Smooth muscle cell (in vitro differentiated cells): ENCODE measurements at regions not wholly inside any gene's neighbourhood (a gene's known extent, or its start where the extent isn't known, plus 50 kb on each side); places are given as distances from the start of the nearest gene placed in this dataset.

Experiments used
- DNase-seq: peaks from one replicate; lab custom pipeline; 2025; ENCODE audit not compliant: unreplicated experiment; lab: John Stamatoyannopoulos, UW
- H2AFZ ChIP-seq: fragments of 200-600 bp; sonication (generic); 2 replicates; pipeline ENCODE4 v1.6.0; 2016; ENCODE audit warnings: antibody characterized with exemption, low read depth, mild to moderate bottlenecking
- H3F3A ChIP-seq: fragments of 200-600 bp; sonication (generic); 2 replicates; pipeline ENCODE4 v1.6.0; 2017; ENCODE audit warnings: antibody characterized with exemption, low read depth
- H3K27ac ChIP-seq: fragments of 200-600 bp; sonication (generic); 2 replicates; pipeline ENCODE4 v1.5.1; 2016; ENCODE audit warnings: low read depth, mild to moderate bottlenecking
- H3K27me3 ChIP-seq: fragments of 200-600 bp; sonication (generic); 2 replicates; pipeline ENCODE4 v1.6.1; 2016; ENCODE audit warnings: low read depth, mild to moderate bottlenecking
- H3K36me3 ChIP-seq: fragments of 200-600 bp; sonication (generic); 2 replicates; pipeline ENCODE4 v1.5.1; 2016; ENCODE audit warnings: low read depth
- H3K4me1 ChIP-seq: fragments of 200-600 bp; sonication (generic); 2 replicates; pipeline ENCODE4 v1.5.1; 2016; ENCODE audit warnings: low read depth
- H3K4me2 ChIP-seq: fragments of 200-600 bp; sonication (generic); 2 replicates; pipeline ENCODE4 v1.6.0; 2016; ENCODE audit warnings: mild to moderate bottlenecking
- H3K4me3 ChIP-seq: fragments of 200-600 bp; sonication (generic); 2 replicates; pipeline ENCODE4 v1.5.1; 2016; ENCODE audit warnings: mild to moderate bottlenecking
- H3K79me2 ChIP-seq: fragments of 200-600 bp; sonication (generic); 2 replicates; pipeline ENCODE4 v1.6.0; 2016; ENCODE audit warnings: low read depth, mild to moderate bottlenecking
- H3K9ac ChIP-seq: fragments of 200-600 bp; sonication (generic); 2 replicates; pipeline ENCODE4 v1.6.0; 2016; ENCODE audit warnings: low read depth
- H3K9me3 ChIP-seq: fragments of 200-600 bp; sonication (generic); replicated peaks from 2 replicates; pipeline ENCODE4 v1.5.1; 2016; ENCODE audit warnings: low read depth
- H4K20me1 ChIP-seq: fragments of 200-600 bp; sonication (generic); 2 replicates; pipeline ENCODE4 v1.6.0; 2016; ENCODE audit warnings: low read depth
- CTCF ChIP-seq: fragments of 200-600 bp; sonication (generic); IDR thresholded peaks from 2 replicates; pipeline ENCODE4 v1.5.1; 2017; ENCODE audit warnings: borderline replicate concordance, mild to moderate bottlenecking, antibody characterized with exemption; ENCODE audit not compliant: insufficient read depth, poor library complexity, severe bottlenecking
- WGBS: methylation state at CpG from one replicate; pipeline ENCODE4 v1.1.7; 2016; ENCODE audit warnings: low lambda C conversion rate; 5-methylcytosine and 5-hydroxymethylcytosine counted together

- Histone ChIP-seq H3K4me2 (no peak overlapping the region), H3K27me3 (no peaks in the 10 kb centered on the region)
- WGBS: 31% methylated on average over 2 of the region's 2 CpGs
Measured at GRCh38 chr10:120188950-120189349, 268.1 kb upstream of the PLPP4 start.

GRCh38 chr10:120195984-120196712 is 260.9 kb upstream of the PLPP4 start:
- Histone ChIP-seq H3K4me2 (no peak overlapping the region), H3K9ac (no peak overlapping the region)
- WGBS: 83% methylated on average over 2 of the region's 2 CpGs

More at GRCh38 chr10:120188950-120189349, 268.1 kb upstream of the PLPP4 start:
- Histone ChIP-seq H3K4me3 (no peak overlapping the region), H3K27ac (no peak overlapping the region), H4K20me1 (no peaks in the 10 kb centered on the region), H3K9me3 (no peaks in the 10 kb centered on the region), H3F3A (no peaks in the 10 kb centered on the region), H2AFZ (no peak overlapping the region), H3K9ac (no peak overlapping the region), H3K4me1 (no peaks in the 10 kb centered on the region), H3K36me3 (no peaks in the 10 kb centered on the region), H3K79me2 (no peaks in the 10 kb centered on the region)
- TF ChIP-seq CTCF: no peak
- DNase-seq: no peak

GRCh38 chr10:120204877-120205276 is 252.2 kb upstream of the PLPP4 start:
- Histone ChIP-seq H3K9me3 (no peaks in the 10 kb centered on the region), H3K27me3 (no peaks in the 10 kb centered on the region), H3K79me2 (no peaks in the 10 kb centered on the region), H3K4me1 (no peaks in the 10 kb centered on the region), H3K9ac (no peak overlapping the region), H3K4me3 (no peak overlapping the region), H3K27ac (no peak overlapping the region), H2AFZ (no peak overlapping the region), H4K20me1 (no peaks in the 10 kb centered on the region), H3F3A (no peaks in the 10 kb centered on the region), H3K4me2 (no peak overlapping the region), H3K36me3 (no peaks in the 10 kb centered on the region)
- WGBS: 78% methylated on average over 6 of the region's 6 CpGs
- no peak for DNase-seq
- no peak for TF ChIP-seq CTCF

More at GRCh38 chr10:120195984-120196712, 260.9 kb upstream of the PLPP4 start:
- TF ChIP-seq CTCF: no peak
- DNase-seq: no peak
- H4K20me1 ChIP-seq: no peaks in the 10 kb centered on the region
- H3K79me2 ChIP-seq: no peaks in the 10 kb centered on the region
- no peak overlapping the region for H3K4me3 ChIP-seq
- no peaks in the 10 kb centered on the region for H3K9me3 ChIP-seq
- H3K36me3 ChIP-seq: no peaks in the 10 kb centered on the region
- H3F3A ChIP-seq: no peaks in the 10 kb centered on the region
- H3K27ac ChIP-seq: no peak overlapping the region
- no peaks in the 10 kb centered on the region for H3K4me1 ChIP-seq
- H3K27me3 ChIP-seq: no peaks in the 10 kb centered on the region
- H2AFZ ChIP-seq: no peak overlapping the region
